ENCODE measurements at regions not wholly inside any gene's neighbourhood (a gene's known extent, or its start where the extent isn't known, plus 50 kb on each side); places are given as distances from the start of the nearest gene placed in this dataset.

GRCh38 chrX:83446355-83446754 is 61.7 kb upstream of the POU3F4 start:
- H3K9me1 ChIP-seq (ENCODE audit: control insufficient read depth, insufficient read depth, low read length) = no peaks in the 10 kb centered on the region
- H3K9me3 ChIP-seq (replicated peaks; ENCODE audit: control insufficient read depth, insufficient read depth, low read depth, low read length) = no peaks in the 10 kb centered on the region
- H3K27ac ChIP-seq (ENCODE audit: extremely low read depth, low read depth, low read length) = no peak overlapping the region
- no peak overlapping the region for H3K9ac ChIP-seq (ENCODE audit: insufficient read depth in 1 of 2, low read depth in 2 of 2, low read length in 2 of 2)
- TF ChIP-seq ZFP30 (CRISPR knock-in tag; IDR thresholded peaks at IDR 0.05; ENCODE audit: borderline replicate concordance) = no peak
- H3K36me3 ChIP-seq (ENCODE audit: control insufficient read depth, insufficient read depth, low read length) = no peaks in the 10 kb centered on the region
- no peak overlapping the region for H2AFZ ChIP-seq (ENCODE audit: low read depth, low read length)
- no peak for DNase-seq (ENCODE audit: extremely low read depth in 1 of 4, low spot score in 3 of 4)
- H3K27me3 ChIP-seq (ENCODE audit: control insufficient read depth in 2 of 2, insufficient read depth in 2 of 2, low read length in 2 of 2) = no peaks in the 10 kb centered on the region
- H3K4me1 ChIP-seq (replicated peaks in 1 of 2; ENCODE audit: control insufficient read depth in 2 of 2, insufficient read depth in 2 of 2, low read length in 2 of 2) = no peaks in the 10 kb centered on the region
- no peak overlapping the region for H3K4me3 ChIP-seq
- H3K4me2 ChIP-seq (ENCODE audit: insufficient read depth, low read length) = no peak overlapping the region
- WGBS (ENCODE audit: insufficient coverage, low coverage, missing lambda C conversion rate) = 0% methylated on average over 2 of the region's 2 CpGs
- no peak for FAIRE-seq
- intact Hi-C loops (cut with micrococcal nuclease) = no loop called here
- in situ Hi-C loops (cut with MboI) = no loop called here
- ChIA-PET POLR2A (no interaction called here), CTCF (ENCODE audit: low intra/inter-chr PET ratio) (no interaction called here)
- no TSS peak for BruUV-seq (replicated peaks)
- ATAC-seq = no peak
- H4K20me1 ChIP-seq (replicated peaks; ENCODE audit: control insufficient read depth, insufficient read depth, low read length) = no peaks in the 10 kb centered on the region
- no peaks in the 10 kb centered on the region for H3K79me2 ChIP-seq (ENCODE audit: control insufficient read depth, insufficient read depth, low read length)
